NT2/D1 (cell line): ENCODE measurements at regions not wholly inside any gene's neighbourhood (a gene's known extent, or its start where the extent isn't known, plus 50 kb on each side); places are given as distances from the start of the nearest gene placed in this dataset.

ENCODE experiments used
- SUZ12 ChIP-seq: IDR thresholded peaks from 2 replicates; pipeline ENCODE4 v1.6.1; 2011; ENCODE audit not compliant: insufficient read length, insufficient read depth; ENCODE audit errors: extremely low read depth
- YY1 ChIP-seq: IDR thresholded peaks from 2 replicates; pipeline ENCODE4 v1.6.1; 2011; ENCODE audit not compliant: insufficient read length, insufficient read depth
- ZNF274 ChIP-seq: IDR thresholded peaks from 2 replicates; pipeline ENCODE4 v1.6.1; 2011; ENCODE audit warnings: mild to moderate bottlenecking, low read depth, low read length

GRCh38 chr16:65754820-65755691, 611.4 kb upstream of the CDH5 start:
- TF ChIP-seq ZNF274: no peak
- TF ChIP-seq SUZ12: no peak
- no peak for TF ChIP-seq YY1
